ENCODE measurements at regions not wholly inside any gene's neighbourhood (a gene's known extent, or its start where the extent isn't known, plus 50 kb on each side); places are given as distances from the start of the nearest gene placed in this dataset.
"Not testable (repeated sequence)": the region's sequence is repeated elsewhere in the genome, so short reads cannot be mapped to it uniquely, and the experiment has no call there.

- peak; percentile 3 for DNase-seq (ENCODE audit: low read depth)
- H3K4me3 ChIP-seq (ENCODE audit: low read depth, low read length): no peak overlapping the region
- TF ChIP-seq, protein P1, sequence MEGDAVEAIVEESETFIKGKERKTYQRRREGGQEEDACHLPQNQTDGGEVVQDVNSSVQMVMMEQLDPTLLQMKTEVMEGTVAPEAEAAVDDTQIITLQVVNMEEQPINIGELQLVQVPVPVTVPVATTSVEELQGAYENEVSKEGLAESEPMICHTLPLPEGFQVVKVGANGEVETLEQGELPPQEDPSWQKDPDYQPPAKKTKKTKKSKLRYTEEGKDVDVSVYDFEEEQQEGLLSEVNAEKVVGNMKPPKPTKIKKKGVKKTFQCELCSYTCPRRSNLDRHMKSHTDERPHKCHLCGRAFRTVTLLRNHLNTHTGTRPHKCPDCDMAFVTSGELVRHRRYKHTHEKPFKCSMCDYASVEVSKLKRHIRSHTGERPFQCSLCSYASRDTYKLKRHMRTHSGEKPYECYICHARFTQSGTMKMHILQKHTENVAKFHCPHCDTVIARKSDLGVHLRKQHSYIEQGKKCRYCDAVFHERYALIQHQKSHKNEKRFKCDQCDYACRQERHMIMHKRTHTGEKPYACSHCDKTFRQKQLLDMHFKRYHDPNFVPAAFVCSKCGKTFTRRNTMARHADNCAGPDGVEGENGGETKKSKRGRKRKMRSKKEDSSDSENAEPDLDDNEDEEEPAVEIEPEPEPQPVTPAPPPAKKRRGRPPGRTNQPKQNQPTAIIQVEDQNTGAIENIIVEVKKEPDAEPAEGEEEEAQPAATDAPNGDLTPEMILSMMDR (IDR thresholded peaks at IDR 0.05; ENCODE audit: low read depth, low read length, missing control alignments): no peak
Observed at GRCh38 chr1:118563981-118564951, 379.2 kb upstream of the SPAG17 start.

DNA sequence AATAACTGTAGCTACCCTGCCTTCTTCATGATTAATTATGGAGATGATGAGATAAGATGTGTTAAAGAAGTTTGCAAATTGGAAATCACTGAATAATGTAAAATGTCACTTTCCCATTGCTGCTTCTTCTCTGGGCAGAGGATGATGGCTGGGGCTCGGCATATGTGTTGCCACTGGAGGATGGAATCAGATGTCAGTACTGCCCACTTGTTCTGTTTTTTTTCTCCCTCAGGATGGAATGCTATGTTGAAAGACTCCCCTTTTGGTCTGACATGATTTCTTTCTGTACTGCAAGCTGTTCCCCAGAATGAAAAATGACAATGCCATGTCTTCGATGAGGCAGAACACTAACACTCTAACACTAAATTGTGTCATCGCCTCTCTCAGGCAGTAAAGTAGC is 373.9 kb upstream of the SPAG17 start:
- TF ChIP-seq, protein P1 (IDR thresholded peaks at IDR 0.05; ENCODE audit: low read depth, low read length, missing control alignments): no peak
- no peak for DNase-seq (ENCODE audit: low read depth)
- H3K4me3 ChIP-seq (ENCODE audit: low read depth, low read length): no peak overlapping the region

- TF ChIP-seq, protein P1 (IDR thresholded peaks at IDR 0.05; ENCODE audit: low read depth, low read length, missing control alignments): no peak
- DNase-seq (ENCODE audit: low read depth): no peak
- H3K4me3 ChIP-seq (ENCODE audit: low read depth, low read length): no peak overlapping the region
Observed at GRCh38 chr1:118556936-118557335, 371.9 kb upstream of the SPAG17 start.

DNA sequence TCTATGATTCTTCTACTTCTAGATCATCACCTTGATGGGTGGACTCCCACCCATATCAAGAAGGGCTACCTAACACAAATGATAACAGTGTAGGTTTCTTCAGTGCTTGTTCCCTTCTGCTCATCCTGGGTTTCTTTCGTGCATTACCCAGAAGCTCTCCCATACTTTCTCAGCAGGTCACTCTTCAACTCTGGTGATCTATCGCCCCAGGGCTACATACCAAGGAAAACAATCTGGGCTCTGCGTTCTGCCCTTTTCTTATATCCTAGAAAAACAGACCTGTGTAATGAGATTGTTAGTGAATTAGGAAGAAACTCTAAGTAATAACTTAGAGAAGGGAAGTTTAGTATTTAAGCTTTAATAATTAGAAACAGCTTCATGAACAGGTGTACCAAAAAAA is 370.6 kb upstream of the SPAG17 start:
- DNase-seq (ENCODE audit: low read depth): no peak
- TF ChIP-seq, protein P1 (IDR thresholded peaks at IDR 0.05; ENCODE audit: low read depth, low read length, missing control alignments): no peak
- no peak overlapping the region for H3K4me3 ChIP-seq (ENCODE audit: low read depth, low read length)

DNA sequence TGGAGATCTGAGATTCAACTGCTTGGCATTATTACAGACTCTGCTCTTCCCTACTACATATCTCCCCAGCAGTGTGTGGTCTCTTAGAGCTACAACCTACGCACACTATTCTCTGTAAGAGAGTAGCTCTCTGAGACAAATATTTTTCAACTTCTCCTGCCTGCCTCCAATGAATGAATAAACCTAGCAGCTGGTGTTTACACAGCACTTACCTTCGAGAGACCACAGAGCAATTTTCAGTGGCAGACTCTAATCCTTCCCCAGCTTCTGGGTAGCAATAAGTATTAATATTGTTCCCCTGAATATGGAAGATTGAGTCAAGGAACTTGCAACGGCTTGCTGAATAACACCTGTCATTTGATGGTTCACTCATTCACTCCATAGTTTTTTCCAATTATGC is 350.9 kb upstream of the SPAG17 start:
- TF ChIP-seq, protein P1 (IDR thresholded peaks at IDR 0.05; ENCODE audit: low read depth, low read length, missing control alignments): no peak
- no peak overlapping the region for H3K4me3 ChIP-seq (ENCODE audit: low read depth, low read length)
- DNase-seq (ENCODE audit: low read depth): no peak

DNA sequence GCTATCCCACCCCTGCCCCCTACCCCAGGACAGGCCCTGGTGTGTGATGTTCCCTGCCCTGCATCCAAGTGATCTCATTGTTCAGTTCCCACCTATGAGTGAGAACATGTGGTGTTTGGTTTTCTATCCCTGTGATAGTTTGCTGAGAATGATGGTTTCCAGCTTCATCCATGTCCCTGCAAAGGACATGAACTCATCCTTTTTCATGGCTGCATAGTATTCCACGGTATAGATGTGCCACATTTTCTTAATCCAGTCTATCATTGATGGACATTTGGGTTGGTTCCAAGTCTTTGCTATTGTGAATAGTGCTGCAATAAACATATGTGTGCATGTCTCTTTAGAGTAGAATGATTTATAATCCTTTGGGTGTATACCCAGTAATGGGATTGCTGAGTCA is 326.9 kb upstream of the SPAG17 start:
- DNase-seq (ENCODE audit: low read depth); H3K4me3 ChIP-seq (ENCODE audit: low read depth, low read length): not testable (repeated sequence)

DNA sequence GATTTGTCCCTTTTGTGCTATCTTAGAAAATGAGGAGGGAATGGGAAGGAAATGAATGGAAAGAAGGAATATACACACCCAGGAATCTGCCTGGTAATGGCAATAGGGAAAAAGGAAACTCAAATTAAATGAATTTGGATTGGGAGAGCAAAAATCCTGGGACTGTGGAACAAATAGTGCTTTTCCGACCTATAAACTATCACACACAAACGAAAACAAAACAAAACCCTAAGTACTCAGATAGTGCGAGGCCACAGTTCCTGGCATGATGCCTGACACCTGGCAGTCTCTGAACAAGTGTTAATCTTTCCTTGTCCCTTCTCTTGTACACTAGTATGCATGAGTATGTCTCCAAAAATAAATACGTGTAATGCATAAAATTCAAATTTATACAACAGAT is 319.8 kb upstream of the SPAG17 start:
- TF ChIP-seq, protein P1 (IDR thresholded peaks at IDR 0.05; ENCODE audit: low read depth, low read length, missing control alignments): no peak
- DNase-seq (ENCODE audit: low read depth): no peak
- no peak overlapping the region for H3K4me3 ChIP-seq (ENCODE audit: low read depth, low read length)

Data from GM12864 (cell line).